Astrocyte (in vitro differentiated cells and primary cell): ENCODE measurements at regions not wholly inside any gene's neighbourhood (a gene's known extent, or its start where the extent isn't known, plus 50 kb on each side); places are given as distances from the start of the nearest gene placed in this dataset.

Source experiments
- EZH2 ChIP-seq: IDR thresholded peaks from 2 replicates; pipeline ENCODE4 v1.6.1; 2012; ENCODE audit warnings: mild to moderate bottlenecking, low read length, inconsistent platforms; ENCODE audit not compliant: insufficient read depth
- TF ChIP-seq, protein P1 (sequence below): IDR thresholded peaks from 2 replicates; pipeline ENCODE4 v1.5.1; 2011; ENCODE audit warnings: low read depth, mild to moderate bottlenecking, inconsistent platforms, low read length, moderate library complexity; ENCODE audit not compliant: insufficient read depth

DNA sequence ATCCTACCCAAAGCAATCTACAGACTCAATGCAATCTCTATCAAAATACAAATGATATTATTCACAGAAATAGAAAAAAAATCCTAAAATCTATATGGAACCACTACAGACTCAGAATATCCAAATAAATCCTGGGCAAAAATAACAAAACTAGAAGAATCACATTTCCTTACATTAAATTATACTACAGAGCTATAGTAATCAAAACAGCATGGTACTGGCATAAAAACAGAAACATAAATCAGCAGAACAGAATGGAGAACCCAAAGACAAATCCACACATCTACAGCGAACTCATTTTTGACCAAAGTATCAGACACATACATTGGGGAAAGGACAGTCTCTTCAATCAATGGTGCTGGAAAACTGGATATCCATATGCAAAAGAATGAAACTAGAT lies 304.1 kb upstream of the FGF13 start:
- TF ChIP-seq, protein P1, sequence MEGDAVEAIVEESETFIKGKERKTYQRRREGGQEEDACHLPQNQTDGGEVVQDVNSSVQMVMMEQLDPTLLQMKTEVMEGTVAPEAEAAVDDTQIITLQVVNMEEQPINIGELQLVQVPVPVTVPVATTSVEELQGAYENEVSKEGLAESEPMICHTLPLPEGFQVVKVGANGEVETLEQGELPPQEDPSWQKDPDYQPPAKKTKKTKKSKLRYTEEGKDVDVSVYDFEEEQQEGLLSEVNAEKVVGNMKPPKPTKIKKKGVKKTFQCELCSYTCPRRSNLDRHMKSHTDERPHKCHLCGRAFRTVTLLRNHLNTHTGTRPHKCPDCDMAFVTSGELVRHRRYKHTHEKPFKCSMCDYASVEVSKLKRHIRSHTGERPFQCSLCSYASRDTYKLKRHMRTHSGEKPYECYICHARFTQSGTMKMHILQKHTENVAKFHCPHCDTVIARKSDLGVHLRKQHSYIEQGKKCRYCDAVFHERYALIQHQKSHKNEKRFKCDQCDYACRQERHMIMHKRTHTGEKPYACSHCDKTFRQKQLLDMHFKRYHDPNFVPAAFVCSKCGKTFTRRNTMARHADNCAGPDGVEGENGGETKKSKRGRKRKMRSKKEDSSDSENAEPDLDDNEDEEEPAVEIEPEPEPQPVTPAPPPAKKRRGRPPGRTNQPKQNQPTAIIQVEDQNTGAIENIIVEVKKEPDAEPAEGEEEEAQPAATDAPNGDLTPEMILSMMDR = no peak
- TF ChIP-seq EZH2 = no peak
